22Rv1 (cell line): ENCODE measurements at regions not wholly inside any gene's neighbourhood (a gene's known extent, or its start where the extent isn't known, plus 50 kb on each side); places are given as distances from the start of the nearest gene placed in this dataset.

Experiments used
- ZFX ChIP-seq: fragments of 450-650 bp; IDR thresholded peaks from 2 replicates; pipeline ENCODE4 v1.6.1; 2017; ENCODE audit warnings: antibody characterized with exemption, borderline replicate concordance
- TF ChIP-seq, protein P1 (sequence below): fragments of 450-650 bp; IDR thresholded peaks from 2 replicates; pipeline ENCODE4 v1.5.1; 2017; ENCODE audit warnings: mild to moderate bottlenecking

DNA sequence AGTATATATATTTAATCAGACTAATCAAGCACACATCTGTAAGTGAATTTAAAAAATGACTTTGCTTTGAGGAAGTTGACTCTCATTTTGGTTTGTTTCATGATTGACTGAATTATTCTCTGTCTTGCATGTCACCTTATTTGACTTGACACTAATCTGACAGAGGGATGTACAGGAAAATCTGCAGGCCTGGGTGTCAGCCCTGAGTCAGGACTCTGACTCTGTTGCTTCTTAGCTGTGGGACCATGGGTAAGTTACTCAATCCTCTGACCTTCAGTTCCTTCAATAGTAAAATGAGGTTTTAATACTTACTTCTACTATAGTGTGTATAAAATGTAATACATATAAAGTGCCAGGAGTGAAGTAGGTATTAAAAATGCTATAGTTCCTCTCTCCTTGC is 415.9 kb downstream of the ARHGEF28 start:
- TF ChIP-seq, protein P1, sequence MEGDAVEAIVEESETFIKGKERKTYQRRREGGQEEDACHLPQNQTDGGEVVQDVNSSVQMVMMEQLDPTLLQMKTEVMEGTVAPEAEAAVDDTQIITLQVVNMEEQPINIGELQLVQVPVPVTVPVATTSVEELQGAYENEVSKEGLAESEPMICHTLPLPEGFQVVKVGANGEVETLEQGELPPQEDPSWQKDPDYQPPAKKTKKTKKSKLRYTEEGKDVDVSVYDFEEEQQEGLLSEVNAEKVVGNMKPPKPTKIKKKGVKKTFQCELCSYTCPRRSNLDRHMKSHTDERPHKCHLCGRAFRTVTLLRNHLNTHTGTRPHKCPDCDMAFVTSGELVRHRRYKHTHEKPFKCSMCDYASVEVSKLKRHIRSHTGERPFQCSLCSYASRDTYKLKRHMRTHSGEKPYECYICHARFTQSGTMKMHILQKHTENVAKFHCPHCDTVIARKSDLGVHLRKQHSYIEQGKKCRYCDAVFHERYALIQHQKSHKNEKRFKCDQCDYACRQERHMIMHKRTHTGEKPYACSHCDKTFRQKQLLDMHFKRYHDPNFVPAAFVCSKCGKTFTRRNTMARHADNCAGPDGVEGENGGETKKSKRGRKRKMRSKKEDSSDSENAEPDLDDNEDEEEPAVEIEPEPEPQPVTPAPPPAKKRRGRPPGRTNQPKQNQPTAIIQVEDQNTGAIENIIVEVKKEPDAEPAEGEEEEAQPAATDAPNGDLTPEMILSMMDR = no peak
- TF ChIP-seq ZFX = no peak
